HL-60 (cell line): ENCODE measurements at regions not wholly inside any gene's neighbourhood (a gene's known extent, or its start where the extent isn't known, plus 50 kb on each side); places are given as distances from the start of the nearest gene placed in this dataset.
A peak's percentile ranks its signal among the peaks of the same experiment; 100 is the strongest.

Experiments
- DNase-seq, 2 experiments: peaks; one replicate each; pipeline ENCODE4 v3.0.0-alpha.2; 2010 to 2020; ENCODE audit warnings: low read depth in 1 of 2, low spot score in 1 of 2
- H3K27ac ChIP-seq: fragments of 250-450 bp; sonication (Bioruptor Pico); replicated peaks from 2 replicates; pipeline ENCODE4 v1.5.1; 2020; ENCODE audit warnings: mild to moderate bottlenecking, moderate library complexity
- H3K27me3 ChIP-seq: fragments of 250-450 bp; sonication (Bioruptor Pico); 2 replicates; pipeline ENCODE4 v1.5.1; 2021; ENCODE audit warnings: mild to moderate bottlenecking, moderate library complexity; ENCODE audit not compliant: insufficient read depth, poor library complexity, severe bottlenecking
- H3K4me3 ChIP-seq: replicated peaks from 2 replicates; pipeline ENCODE4 v1.5.1; 2011; ENCODE audit warnings: mild to moderate bottlenecking, control low read depth, low read length; ENCODE audit not compliant: insufficient read depth
- GABPA ChIP-seq: IDR thresholded peaks from 2 replicates; pipeline ENCODE4 v1.6.1; 2012; ENCODE audit warnings: low read depth
- POLR2AphosphoS5 ChIP-seq: IDR thresholded peaks from 2 replicates; pipeline ENCODE4 v1.6.1; 2012; ENCODE audit warnings: low read depth
- REST ChIP-seq: IDR thresholded peaks from 2 replicates; pipeline ENCODE4 v1.6.1; 2012; ENCODE audit warnings: low read depth; ENCODE audit not compliant: insufficient replicate concordance
- SPI1 ChIP-seq: IDR thresholded peaks from 2 replicates; pipeline ENCODE4 v1.6.1; 2012; ENCODE audit warnings: low read depth, mild to moderate bottlenecking, borderline replicate concordance
- TF ChIP-seq, protein P1 (sequence below): IDR thresholded peaks from one replicate; pipeline ENCODE4 v1.5.1; 2011; ENCODE audit warnings: low read length, control low read depth, inconsistent platforms; ENCODE audit not compliant: insufficient read depth

DNA sequence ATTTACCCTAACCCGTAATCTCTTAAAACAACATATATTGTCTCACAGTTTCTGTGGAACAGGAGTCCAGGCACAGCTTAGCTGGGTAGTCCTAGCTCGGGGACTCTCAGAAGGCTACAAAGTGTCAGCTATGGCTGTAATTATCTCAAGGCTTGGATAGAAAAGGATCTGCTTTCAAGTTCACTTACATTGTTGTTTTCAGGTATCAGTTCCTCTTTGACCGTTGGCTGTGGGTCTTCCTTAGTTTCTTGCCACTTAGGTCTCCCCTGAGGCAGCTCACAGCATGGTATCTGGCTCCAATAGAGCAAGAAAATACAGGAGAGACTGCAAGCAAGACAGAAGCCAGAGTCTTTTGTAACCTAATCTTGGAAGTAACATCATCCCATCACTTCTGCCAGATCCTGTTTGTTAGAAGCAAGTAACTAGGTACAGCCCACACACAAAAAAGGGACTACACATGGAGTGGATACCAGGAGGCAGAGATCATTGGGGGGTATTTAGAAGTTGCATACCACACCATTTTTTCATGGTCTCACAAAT is 137.0 kb downstream of the MAGEB5 start:
- H3K27me3 ChIP-seq = no peaks in the 10 kb centered on the region
- TF ChIP-seq POLR2AphosphoS5 (no peak), GABPA (no peak), SPI1 (no peak), REST (no peak)
- TF ChIP-seq, protein P1, sequence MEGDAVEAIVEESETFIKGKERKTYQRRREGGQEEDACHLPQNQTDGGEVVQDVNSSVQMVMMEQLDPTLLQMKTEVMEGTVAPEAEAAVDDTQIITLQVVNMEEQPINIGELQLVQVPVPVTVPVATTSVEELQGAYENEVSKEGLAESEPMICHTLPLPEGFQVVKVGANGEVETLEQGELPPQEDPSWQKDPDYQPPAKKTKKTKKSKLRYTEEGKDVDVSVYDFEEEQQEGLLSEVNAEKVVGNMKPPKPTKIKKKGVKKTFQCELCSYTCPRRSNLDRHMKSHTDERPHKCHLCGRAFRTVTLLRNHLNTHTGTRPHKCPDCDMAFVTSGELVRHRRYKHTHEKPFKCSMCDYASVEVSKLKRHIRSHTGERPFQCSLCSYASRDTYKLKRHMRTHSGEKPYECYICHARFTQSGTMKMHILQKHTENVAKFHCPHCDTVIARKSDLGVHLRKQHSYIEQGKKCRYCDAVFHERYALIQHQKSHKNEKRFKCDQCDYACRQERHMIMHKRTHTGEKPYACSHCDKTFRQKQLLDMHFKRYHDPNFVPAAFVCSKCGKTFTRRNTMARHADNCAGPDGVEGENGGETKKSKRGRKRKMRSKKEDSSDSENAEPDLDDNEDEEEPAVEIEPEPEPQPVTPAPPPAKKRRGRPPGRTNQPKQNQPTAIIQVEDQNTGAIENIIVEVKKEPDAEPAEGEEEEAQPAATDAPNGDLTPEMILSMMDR = no peak
- no peak for DNase-seq
- H3K27ac ChIP-seq = no peak overlapping the region
- H3K4me3 ChIP-seq = no peak overlapping the region

DNA sequence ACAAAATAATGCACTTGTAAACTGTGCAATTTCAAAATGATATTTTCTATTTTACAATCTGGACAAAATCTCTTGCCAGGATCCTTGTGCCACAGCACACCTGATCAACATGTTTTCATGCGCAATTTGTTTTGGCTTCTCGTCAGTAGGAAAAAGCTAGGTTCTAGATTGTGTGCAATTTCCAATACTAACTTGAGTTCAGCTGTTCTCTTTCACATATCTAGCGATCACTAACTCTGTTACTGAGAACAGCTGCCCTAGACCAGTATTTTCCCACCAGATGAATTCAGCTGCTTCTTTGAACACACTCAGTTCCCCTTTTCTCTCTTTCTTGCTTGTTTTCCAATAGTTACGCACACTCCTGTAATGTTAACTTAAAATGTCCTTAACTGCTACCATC is 131.2 kb downstream of the MAGEB5 start:
- TF ChIP-seq POLR2AphosphoS5 = no peak
- TF ChIP-seq SPI1 = peak; percentile 16; the same call in 1 of the 2 replicates
- Histone ChIP-seq H3K27me3 (no peaks in the 10 kb centered on the region), H3K4me3 (no peak overlapping the region), H3K27ac (no peak overlapping the region)
- DNase-seq = no peak

- Histone ChIP-seq H3K27ac (no peak overlapping the region), H3K27me3 (no peaks in the 10 kb centered on the region), H3K4me3 (no peak overlapping the region)
- no peak for DNase-seq
- no peak for TF ChIP-seq REST
- TF ChIP-seq SPI1 = no peak
Observed at GRCh38 chrX:26334232-26334631, 118.3 kb downstream of the MAGEB5 start.

GRCh38 chrX:26328608-26329319 is 112.8 kb downstream of the MAGEB5 start:
- TF ChIP-seq POLR2AphosphoS5 (no peak), GABPA (no peak), SPI1 (no peak), REST (no peak)
- TF ChIP-seq, protein P1 = no peak
- Histone ChIP-seq H3K27me3 (no peaks in the 10 kb centered on the region), H3K27ac (no peak overlapping the region), H3K4me3 (no peak overlapping the region)
- no peak for DNase-seq
